ENCODE measurements at regions not wholly inside any gene's neighbourhood (a gene's known extent, or its start where the extent isn't known, plus 50 kb on each side); places are given as distances from the start of the nearest gene placed in this dataset.
"Not testable (repeated sequence)": the region's sequence is repeated elsewhere in the genome, so short reads cannot be mapped to it uniquely, and the experiment has no call there.

- not testable (repeated sequence) for TF ChIP-seq POLR2AphosphoS5 (IDR thresholded peaks at IDR 0.05; ENCODE audit: borderline replicate concordance, low read depth, low read length); EZH2 (IDR thresholded peaks at IDR 0.05); FOXP2 (optimal IDR thresholded peaks at IDR 0.05; ENCODE audit: control extremely low read depth, extremely low read length, insufficient read depth)
Observed at GRCh38 chr5:130897181-130897536, 267.9 kb downstream of the HINT1 start.
